HG02763 (cell line): ENCODE measurements at regions not wholly inside any gene's neighbourhood (a gene's known extent, or its start where the extent isn't known, plus 50 kb on each side); places are given as distances from the start of the nearest gene placed in this dataset.

Experiments used
- ATAC-seq: cut with Tn5 transposase; IDR thresholded peaks from one replicate; pipeline ENCODE4 v1.9.1; 2021; ENCODE audit warnings: mild to moderate bottlenecking, moderate library complexity; ENCODE audit not compliant: unreplicated experiment

DNA sequence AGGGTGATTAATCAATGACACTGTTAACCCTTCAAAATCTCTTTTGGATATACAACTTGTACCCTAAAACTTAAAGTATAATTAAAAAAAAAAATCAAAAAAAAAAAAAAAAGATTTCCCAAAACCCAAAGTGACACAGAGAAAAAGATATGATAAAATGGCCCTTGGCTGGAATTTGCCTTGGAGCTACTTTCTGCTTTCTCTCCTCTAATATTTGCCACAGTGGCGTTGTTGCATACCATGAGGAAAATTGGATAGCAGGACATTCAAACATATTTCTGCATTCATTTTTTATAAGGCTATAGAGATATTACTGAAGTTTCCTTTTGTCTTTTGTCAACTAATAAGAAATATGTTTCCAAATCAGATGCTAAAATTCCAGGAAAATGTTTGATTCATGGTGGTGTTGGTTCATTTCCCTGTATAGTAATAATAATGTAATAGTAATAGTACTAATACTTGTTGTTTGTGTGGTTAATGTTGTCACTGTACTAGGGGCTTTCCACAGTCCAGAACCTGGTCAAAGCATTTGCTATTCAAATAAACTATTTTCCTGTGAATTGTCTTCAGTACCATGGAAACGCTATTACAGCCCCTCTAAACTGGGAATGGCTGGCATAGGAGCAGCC lies 441.3 kb upstream of the THBS1 start:
- ATAC-seq, result no peak

DNA sequence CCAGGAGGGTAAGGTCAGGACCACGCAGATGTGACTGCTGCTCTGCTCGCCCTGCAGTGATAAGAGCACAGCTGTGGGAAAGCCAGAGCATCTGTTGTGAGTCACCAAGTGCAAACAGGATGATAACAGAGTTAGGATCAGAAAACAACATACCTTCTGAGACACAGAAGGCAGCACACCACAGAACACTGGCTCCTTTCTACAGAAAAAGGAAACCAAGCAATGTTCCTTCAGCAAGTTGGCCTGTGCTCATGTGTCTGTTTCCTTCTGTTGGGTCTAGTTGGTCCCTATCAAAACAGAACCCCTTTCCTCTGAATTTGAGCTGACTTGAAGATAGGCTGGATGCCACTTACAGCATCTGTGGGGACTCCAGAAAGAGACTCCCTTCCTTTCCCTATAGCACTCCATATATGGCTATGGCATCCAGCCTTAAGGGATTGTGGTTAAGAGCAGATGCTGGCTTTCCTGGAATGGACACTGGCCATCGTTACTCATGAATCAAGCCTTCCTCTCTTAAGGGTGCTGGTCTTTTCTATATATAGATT lies 440.7 kb upstream of the THBS1 start:
- no peak for ATAC-seq

DNA sequence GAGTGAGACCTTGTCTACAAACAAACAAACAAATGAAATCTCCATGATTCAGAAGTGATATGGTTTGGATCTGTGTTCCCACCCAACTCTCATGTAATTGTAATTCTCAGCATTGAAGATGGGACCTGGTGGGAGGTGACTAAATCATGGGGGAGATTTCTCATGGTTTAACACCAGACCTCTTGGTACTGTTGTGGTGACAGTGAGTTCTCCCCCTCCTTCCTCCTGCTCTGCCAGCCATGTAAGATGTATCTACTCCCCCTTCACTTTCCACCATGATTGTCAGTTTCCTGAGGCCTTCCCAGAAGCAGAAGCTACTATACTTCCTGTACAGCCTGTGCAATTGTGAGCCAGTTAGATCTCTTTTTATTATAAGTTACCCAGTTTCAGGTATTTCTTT lies 438.4 kb upstream of the THBS1 start:
- no peak for ATAC-seq

DNA sequence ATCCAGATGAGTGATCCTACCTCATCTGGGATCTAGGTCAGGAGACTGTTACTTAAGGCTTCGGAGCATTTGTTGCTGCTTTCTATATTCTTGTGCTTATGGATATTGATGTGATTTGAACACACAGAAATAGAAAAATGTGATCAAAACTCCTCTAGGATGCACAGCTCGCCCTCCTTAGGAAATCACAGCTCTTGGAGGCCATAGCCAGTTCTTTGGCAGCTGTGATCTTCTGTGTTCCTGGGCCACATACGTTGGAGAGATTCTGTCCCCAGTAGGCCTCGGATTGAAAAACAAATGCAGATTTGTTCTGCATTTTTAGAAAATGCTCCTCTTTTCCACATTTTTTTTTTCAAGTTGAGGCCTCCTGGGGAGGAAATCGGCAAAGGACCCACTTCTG lies 437.4 kb upstream of the THBS1 start:
- no peak for ATAC-seq

DNA sequence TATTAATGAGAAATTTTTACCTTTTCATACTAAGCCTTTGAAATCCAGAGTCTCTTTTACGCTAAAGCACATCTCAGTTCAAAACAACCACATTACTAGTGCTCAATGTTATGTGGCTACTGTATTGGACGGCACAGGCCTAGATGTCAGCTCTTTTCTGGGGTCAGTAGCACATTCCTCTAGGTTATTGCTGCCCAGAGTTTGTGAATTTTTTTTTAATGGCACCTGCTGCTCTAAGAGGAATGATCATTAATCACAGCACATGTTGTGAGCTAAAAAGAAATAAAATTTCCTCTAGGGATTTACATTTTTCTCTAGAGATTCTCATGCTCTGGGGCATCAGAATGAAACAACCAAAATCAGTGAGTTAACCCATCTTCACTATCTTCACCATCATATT lies 436.8 kb upstream of the THBS1 start:
- ATAC-seq, result no peak

DNA sequence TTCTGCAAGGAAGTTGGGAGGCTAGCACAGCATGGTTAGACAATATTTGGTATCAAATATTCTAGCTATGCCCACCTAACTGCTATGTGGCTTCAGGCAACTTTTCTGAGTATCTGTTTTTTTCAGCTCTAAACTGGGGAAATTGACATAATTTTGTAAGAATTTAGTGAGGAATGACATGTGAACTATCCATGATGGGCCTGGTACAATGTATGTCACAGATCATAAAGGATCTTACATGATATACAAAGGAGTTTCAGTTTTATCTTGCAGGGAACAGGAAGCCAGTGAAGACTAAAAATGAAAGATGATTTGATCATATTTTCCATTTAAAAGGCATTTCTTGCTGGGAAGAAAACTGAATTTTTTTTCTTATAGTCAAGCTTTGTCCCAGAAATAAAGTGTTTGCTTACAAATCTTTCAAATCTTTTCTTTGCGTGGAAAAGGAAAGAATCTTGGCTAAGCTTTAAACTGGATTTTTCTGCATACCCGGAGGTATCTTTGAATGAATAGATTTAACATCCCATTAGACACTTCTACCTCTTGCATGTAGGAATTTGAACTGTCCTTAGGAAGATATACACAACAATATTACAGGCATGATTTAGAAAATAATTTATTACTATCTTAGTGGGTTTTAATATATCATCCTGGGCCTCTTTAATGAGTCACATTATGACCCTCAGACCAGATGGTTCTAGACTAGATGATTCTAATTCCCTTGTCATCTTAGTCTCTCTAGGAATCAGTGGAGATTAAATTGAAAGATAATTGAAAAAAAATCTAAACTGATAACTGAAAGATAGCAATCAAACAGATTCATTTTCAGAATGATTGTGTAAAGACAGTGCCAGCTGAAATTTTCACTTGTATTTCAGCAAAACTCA lies 436.0 kb upstream of the THBS1 start:
- no peak for ATAC-seq

DNA sequence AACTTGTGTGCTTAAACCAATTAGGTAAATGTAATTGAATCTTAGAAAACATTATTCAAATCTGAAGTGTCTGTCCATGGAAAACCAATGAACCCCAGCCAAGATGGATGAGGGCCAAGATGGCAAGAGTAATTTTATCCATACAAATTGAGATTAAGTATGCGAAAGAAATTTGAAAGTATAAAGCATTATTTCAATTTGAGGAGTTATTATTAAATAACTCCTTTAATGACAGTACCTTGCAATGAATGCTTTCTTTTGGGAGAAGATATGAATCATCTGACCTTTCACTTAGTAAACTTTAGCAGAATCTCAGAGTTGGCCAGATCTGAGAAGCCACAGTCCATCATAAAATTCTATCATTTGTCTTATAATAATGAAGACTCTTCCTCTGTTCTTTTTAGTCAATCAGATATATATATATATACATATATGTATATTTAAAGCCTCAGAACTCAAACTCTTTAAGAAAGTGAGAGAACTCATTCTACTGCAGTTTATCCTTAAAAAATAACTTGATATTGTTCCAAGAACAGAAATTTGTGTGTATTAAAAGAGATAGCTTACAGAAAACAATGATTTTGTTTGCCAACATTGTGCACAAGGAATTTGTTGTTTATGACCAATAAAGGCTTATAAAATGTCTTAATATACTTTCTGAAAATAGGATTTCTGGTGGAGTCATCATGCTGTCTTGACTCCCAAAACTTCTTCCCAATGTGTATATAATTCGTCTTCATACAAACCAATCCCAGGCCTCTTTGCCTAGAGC lies 434.8 kb upstream of the THBS1 start:
- no peak for ATAC-seq

DNA sequence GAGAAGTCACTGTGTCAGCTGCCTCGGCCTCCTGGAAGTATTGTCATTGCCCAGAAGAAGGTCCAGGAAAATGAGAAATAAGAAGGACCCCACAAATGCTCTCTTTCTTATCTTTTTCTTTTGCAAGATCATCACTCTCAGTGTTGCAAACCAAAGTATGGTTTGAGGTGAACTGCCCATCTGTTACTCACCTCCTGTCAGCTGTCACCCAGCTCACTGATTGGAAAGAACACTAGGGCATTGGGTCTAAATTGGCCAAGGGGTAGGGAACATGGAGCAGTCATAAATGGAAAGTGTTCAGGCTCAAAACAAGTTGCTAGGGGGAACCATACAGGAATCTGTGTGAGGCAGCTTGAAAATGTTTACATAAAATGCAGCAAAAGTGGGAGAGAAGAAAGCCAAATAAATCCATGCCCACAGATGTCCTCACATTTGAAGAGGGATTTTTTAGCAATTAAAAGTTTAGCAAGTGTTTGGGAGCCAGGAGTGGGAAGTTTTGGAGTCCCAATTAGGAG lies 431.2 kb upstream of the THBS1 start:
- ATAC-seq, result no peak

DNA sequence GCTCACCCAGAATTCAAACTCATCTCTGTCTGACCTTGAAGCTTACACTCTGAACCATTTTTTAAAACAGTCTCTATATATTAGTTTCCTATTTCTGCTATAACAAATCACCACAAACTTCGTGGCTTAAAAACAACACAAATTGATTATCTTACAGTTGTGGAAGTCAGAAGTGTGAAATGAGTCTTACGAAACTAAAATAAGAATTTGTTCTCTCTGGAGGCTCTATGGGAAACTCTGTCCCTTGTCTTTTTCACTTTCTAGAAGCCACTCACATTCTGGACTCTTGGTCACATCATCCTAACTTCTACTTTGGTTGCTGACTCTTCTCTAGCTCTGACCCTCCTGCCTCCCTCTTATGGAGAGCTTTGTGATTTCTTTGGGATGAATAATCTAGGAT lies 429.3 kb upstream of the THBS1 start:
- ATAC-seq, result no peak

DNA sequence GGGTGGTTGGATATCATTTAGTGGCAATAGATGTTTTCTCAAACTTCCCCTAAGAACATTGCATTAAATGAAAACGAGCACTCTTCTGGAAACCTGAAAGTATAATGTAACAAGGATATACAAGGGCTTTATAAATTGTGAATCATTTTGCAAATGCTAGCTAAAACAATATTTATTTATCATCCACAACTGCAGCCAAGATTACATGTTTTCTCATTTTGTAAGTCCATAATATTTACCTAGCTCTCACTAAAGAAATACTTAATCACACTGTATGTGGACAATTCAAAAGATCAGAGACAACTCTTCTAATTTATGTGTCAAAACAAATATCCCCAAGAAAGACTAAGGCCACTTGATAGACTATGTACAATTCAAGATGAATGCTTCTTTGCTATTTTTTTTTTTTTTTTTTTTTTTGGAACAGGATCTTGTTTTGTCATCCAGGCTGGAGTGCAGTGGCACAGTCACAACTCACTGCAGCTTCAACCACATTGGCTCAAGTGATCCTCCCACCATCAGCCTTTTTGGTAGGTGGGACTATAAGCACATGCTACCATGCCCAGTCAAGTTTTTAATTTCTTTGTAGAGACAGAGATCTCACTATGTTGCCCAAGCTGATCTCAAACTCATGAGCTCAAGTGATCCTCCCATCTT lies 427.7 kb upstream of the THBS1 start:
- ATAC-seq, result no peak

DNA sequence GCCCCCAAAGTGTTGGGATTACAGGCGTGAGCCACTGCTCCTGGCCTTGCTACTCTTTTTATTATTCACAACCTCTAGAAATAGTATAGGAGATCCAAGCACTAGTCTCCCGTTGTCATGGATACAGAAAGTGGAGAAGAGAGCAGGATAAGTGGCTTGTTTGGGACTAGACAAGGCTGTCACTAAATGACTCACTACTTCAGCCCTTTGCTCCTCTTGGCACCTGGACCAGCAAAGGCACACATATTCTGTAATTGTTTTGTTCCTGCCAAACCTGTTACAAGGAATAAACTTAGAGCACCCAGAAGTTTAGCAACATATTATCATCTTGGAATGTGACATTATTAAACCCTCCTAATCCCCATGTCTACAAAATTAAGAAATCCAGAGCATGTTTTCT lies 427.2 kb upstream of the THBS1 start:
- no peak for ATAC-seq

DNA sequence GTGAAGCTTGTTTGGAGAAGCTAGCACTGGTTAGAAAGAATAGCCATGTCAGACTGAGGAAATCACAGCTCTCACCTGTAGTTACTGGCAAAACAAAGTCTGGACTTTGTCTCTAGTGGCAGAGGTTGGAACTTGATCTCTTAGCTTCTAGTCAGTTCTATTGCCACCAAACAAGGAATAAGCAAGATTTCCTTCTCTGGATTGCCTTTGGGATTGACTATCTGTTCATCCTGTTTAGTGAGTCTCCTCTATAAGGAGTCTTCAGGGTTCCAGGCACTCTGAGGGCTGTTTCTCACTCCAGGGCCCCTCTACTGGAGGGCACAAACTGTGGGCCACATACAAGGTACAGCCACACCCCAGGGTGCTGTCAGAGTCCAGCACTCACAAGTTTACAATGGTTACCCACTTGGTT lies 426.6 kb upstream of the THBS1 start:
- no peak for ATAC-seq

DNA sequence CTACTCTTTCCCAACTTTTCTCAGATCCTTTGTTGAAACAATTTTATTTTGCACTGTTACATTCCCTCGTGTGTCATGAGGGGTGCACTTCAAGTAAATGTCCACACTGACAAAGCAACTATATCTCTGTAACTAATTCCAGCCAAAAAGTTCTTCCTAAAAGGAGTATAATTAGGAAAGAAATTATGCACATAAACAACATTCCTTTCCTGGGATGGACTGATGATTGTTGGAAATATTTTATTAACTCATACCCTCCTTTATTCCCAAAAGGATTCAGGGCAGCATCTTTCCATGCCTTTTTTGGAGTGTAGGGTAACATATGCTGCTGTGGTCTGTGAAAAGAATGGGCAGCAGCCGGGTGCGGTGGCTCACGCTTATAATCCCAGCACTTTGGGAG lies 426.1 kb upstream of the THBS1 start:
- no peak for ATAC-seq

DNA sequence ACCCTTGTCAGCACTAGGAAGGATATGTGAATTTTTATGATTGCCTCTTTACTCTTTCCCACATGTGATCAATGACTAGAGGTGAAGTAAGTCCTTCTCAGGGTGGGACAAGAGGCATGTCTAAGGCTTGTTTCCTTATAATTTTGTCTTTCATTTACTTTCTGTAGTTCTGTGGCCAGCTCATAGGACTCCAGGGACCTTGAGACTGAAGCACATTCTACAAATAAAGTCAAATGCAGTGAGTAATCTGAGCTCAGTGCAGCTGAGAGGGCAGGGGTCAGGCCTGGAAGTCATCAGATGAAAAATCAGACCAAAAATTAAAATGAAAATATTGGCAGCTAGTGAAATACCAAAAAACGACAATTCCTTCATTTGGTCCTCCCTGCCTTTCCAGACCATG lies 424.7 kb upstream of the THBS1 start:
- no peak for ATAC-seq

DNA sequence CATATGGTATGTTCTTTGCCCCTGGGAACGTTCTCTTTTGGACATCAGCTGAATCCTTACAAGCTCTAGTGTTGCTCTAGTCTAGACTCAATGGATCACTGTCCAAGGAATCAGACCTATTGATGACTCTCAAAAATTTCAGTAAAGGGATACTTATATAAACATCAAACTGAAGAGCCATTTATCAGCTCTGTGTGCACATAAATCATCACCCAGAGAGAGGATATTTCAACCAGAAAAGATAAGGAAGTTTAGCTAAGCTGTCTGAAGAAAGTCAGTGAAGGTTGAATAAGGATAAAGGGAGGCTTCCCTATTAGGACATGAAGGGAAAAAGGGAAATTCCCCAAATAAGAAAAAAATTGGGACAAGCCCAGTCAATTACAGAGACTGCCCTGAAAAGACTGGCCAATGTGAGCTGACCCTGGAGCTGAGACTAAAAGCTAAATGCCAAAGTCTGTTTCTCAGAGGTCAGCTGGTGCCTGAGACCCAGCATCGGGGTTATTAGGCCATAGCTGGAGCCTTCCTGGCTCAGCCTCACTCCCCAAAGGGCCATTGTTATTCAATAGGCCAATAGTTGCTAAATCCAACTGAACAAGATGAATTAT lies 424.1 kb upstream of the THBS1 start:
- ATAC-seq, result no peak

DNA sequence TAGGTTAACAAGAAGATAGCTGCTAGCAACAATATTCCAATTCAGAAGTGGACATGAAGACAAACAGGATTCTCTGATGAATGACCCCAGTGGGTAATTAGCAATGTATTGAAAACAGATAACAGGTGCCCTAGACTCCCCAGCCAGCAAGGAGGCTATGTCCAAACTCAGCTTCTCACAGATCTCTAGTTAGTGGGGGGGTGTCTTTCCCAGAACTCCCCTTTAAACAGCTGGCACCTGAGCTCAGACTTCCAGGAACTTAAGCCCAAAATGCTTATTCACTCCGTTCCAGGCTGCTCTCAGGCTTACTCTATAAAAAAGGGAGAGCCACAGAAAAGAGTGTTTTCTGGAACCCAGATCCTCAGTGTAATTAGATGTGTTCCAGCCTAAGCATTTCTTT lies 423.0 kb upstream of the THBS1 start:
- no peak for ATAC-seq

DNA sequence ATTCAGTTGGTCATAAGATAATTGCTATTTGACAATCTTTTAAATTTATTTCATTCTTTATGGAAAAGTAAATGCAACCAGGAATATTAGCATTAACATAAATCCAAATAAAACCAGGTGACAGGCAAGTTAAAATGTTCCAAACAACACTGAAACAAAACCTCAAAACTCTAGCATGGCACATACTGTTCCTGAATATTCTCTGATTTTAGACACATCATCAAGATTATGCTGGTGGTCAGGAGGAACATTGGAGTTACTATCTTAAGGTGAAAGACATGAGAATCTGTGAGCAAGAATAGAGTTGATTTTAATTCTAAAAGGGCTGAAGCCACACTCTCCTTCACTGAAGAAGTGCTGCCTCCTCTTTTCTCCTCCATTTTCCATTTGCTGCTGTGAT lies 421.0 kb upstream of the THBS1 start:
- no peak for ATAC-seq

DNA sequence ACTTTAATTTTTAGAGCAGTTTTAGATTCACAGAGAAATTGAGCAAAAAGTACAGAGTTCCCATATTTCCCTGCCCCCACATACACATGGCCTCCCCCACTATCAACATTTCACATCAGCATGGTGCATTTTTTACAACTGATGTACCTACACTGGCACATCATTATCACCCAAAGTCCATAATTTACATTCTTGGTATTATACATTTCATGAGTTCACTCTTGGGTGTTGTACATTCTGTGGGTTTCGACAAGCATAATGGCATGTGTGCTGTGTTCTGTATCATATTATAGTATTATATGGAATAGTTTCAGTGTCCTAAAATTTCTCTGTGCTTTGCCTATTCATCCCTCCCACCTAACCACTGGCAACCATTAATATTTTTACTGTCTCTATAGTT lies 419.8 kb upstream of the THBS1 start:
- no peak for ATAC-seq

DNA sequence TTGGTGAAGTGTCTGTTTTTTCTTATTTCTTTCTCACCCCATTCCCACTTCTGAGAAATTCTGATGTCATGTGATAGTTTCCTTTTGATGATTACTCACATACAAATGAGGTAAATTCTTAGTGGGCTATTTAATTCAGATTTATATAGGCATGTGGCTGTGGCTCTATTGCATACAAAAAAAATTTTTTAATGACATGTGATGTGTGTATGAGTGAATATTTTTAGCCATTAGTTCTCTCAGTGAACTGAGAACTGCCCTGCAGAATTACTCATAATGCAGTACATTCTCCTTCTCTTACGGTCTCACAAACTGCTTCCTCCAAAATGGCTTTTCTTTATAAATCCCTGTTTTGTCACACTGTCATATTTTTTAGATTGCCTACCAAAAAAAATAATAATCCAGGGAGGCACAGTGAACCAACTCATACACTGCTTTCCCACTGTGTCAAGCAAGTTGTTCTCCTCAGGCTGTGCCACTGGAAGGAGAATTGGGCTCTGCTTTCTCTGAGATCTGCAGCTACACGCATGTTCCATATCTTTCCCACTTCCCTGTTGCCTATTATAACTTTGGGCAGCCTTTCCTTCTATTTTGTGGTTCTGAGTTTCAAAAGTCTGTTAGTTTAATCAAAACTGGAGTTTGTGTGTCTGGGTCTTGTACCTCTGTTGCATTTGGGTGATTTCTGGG lies 415.7 kb upstream of the THBS1 start:
- ATAC-seq, result no peak
